Sigmoid colon (tissue), 4 donors: ENCODE measurements at regions not wholly inside any gene's neighbourhood (a gene's known extent, or its start where the extent isn't known, plus 50 kb on each side); places are given as distances from the start of the nearest gene placed in this dataset.

Experiments
- EP300 ChIP-seq, 4 donors: sonication (generic); formaldehyde crosslinking; IDR thresholded peaks; one replicate each; pipeline ENCODE4 v1.6.1; 2017; ENCODE audit warnings: antibody characterized with exemption in 4 of 4
- POLR2A ChIP-seq, 2 donors: fragments of 450-650 bp; IDR thresholded peaks; one replicate each; pipeline ENCODE4 v1.6.1; 2016; ENCODE audit warnings: antibody characterized with exemption in 2 of 2, mild to moderate bottlenecking in 2 of 2, moderate library complexity in 2 of 2
- POLR2AphosphoS5 ChIP-seq, 4 donors: sonication (generic); formaldehyde crosslinking; IDR thresholded peaks; one replicate each; pipeline ENCODE4 v1.6.1; 2017; ENCODE audit warnings: antibody characterized with exemption in 4 of 4
- TF ChIP-seq, protein P1 (sequence below), 4 experiments: fragments of 450-650 bp in 3 of 4; fragments of 200-600 bp in 1 of 4; IDR thresholded peaks; one replicate each; pipeline ENCODE4 v1.5.1; 2016 to 2019; ENCODE audit warnings: antibody characterized with exemption in 4 of 4, mild to moderate bottlenecking in 3 of 4, moderate library complexity in 2 of 4

DNA sequence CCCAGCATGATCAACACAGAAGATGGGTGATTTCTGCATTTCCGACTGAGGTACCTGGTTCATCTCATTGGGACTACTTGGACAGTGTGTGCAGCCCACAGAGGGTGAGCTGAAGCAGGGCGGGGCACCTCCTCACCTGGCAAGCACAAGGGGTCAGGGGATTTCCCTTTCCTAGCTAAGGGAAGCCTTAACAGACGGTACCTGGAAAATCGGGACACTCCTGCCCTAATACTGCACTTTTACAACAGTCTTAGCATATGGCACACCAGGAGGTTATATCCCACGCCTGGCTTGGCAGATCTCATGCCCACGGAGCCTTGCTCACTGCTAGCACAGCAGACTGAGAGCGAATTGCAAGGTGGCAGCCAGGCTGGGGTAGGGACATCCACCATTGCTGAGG lies 92.9 kb upstream of the GRID2 start:
- TF ChIP-seq, protein P1, sequence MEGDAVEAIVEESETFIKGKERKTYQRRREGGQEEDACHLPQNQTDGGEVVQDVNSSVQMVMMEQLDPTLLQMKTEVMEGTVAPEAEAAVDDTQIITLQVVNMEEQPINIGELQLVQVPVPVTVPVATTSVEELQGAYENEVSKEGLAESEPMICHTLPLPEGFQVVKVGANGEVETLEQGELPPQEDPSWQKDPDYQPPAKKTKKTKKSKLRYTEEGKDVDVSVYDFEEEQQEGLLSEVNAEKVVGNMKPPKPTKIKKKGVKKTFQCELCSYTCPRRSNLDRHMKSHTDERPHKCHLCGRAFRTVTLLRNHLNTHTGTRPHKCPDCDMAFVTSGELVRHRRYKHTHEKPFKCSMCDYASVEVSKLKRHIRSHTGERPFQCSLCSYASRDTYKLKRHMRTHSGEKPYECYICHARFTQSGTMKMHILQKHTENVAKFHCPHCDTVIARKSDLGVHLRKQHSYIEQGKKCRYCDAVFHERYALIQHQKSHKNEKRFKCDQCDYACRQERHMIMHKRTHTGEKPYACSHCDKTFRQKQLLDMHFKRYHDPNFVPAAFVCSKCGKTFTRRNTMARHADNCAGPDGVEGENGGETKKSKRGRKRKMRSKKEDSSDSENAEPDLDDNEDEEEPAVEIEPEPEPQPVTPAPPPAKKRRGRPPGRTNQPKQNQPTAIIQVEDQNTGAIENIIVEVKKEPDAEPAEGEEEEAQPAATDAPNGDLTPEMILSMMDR (IDR thresholded peaks at IDR 0.05) = no peak
- TF ChIP-seq EP300 (IDR thresholded peaks at IDR 0.05) (no peak), POLR2AphosphoS5 (IDR thresholded peaks at IDR 0.05) (no peak), POLR2A (IDR thresholded peaks at IDR 0.05) (no peak)
